Mucosa of descending colon (tissue), 3 donors: ENCODE measurements at regions not wholly inside any gene's neighbourhood (a gene's known extent, or its start where the extent isn't known, plus 50 kb on each side); places are given as distances from the start of the nearest gene placed in this dataset.

ENCODE experiments used
- ATAC-seq: fragments of 200-7000 bp; cut with Tn5 transposase; one replicate; pipeline ENCODE4 v1.9.1; 2020; ENCODE audit warnings: mild to moderate bottlenecking, moderate library complexity
- DNase-seq, 3 donors: peaks; one replicate each; pipeline ENCODE4 v3.0.0-alpha.2; 2020
- H3K36me3 ChIP-seq: fragments of 200-600 bp; one replicate; pipeline ENCODE4 v1.8.0; 2021; ENCODE audit warnings: low read depth, mild to moderate bottlenecking
- H3K4me1 ChIP-seq: fragments of 200-600 bp; one replicate; pipeline ENCODE4 v1.8.0; 2021; ENCODE audit warnings: low read depth, mild to moderate bottlenecking
- H3K4me3 ChIP-seq: fragments of 200-600 bp; one replicate; pipeline ENCODE4 v1.8.0; 2021; ENCODE audit warnings: mild to moderate bottlenecking
- H3K9me3 ChIP-seq: fragments of 200-600 bp; one replicate; pipeline ENCODE4 v1.8.0; 2021; ENCODE audit warnings: mild to moderate bottlenecking
- CTCF ChIP-seq: fragments of 200-600 bp; IDR thresholded peaks from one replicate; pipeline ENCODE4 v1.8.0; 2022; ENCODE audit warnings: antibody characterized with exemption, mild to moderate bottlenecking
- intact Hi-C, 2 donors: fragments of 100-400 bp; cut with DNase I in 1 of 2; cut with micrococcal nuclease in 1 of 2; formaldehyde crosslinking; loops; one replicate each; pipeline versions ENCODE4 v1.11.0 to v1.11.1; 2022; cut with DNase I, micrococcal nuclease
- donor health status: DM: no; HTN: no; CAD: no; lungs with moderate emphysema.
- donor health status: DM: no; HTN: no; CAD: no.
- donor health status: DM: no; HTN: yes; CAD: no.

- Histone ChIP-seq H3K4me3 (no peak overlapping the region), H3K9me3 (no peaks in the 10 kb centered on the region), H3K36me3 (no peaks in the 10 kb centered on the region), H3K4me1 (no peaks in the 10 kb centered on the region)
- ATAC-seq (peak; percentile 94), DNase-seq (peak in 2 of 3 donors; percentile 28 to 89)
- TF ChIP-seq CTCF: no peak
- intact Hi-C loops: loop anchor here in 1 of 2 donors (5.0 kb wide), 1 partner anchor 723 kb away; no protein-coding TSS in a partner anchor
Measured at GRCh38 chr2:158034198-158034866, 67.3 kb upstream of the UPP2 start.

- H3K4me1 ChIP-seq: no peaks in the 10 kb centered on the region
- TF ChIP-seq CTCF: no peak
- intact Hi-C loops: loop anchor here in 1 of 2 donors (5.0 kb wide), 1 partner anchor 726 kb away; no protein-coding TSS in a partner anchor
- no peak overlapping the region for H3K4me3 ChIP-seq
- H3K9me3 ChIP-seq: no peaks in the 10 kb centered on the region
- ATAC-seq (no peak), DNase-seq (no peak)
- no peaks in the 10 kb centered on the region for H3K36me3 ChIP-seq
Measured at GRCh38 chr2:158031371-158031770, 70.3 kb upstream of the UPP2 start.

- no peak overlapping the region for H3K4me3 ChIP-seq
- no peaks in the 10 kb centered on the region for H3K4me1 ChIP-seq
- no peak for TF ChIP-seq CTCF
- no peaks in the 10 kb centered on the region for H3K9me3 ChIP-seq
- intact Hi-C loops: loop anchor here in 1 of 2 donors (10.0 kb wide), 1 partner anchor 729 kb away; no protein-coding TSS in a partner anchor
- no peaks in the 10 kb centered on the region for H3K36me3 ChIP-seq
- ATAC-seq (no peak), DNase-seq (no peak)
Measured at GRCh38 chr2:158025255-158025996, 76.2 kb upstream of the UPP2 start.

- DNase-seq (peak in 2 of 3 donors; percentile 59 to 73), ATAC-seq (peak; percentile 61)
- no peaks in the 10 kb centered on the region for H3K9me3 ChIP-seq
- H3K36me3 ChIP-seq: no peaks in the 10 kb centered on the region
- TF ChIP-seq CTCF: peak; percentile 69
- H3K4me3 ChIP-seq: no peak overlapping the region
- no peaks in the 10 kb centered on the region for H3K4me1 ChIP-seq
- intact Hi-C loops: loop anchor here in 1 of 2 donors (10.0 kb wide), 1 partner anchor 730 kb away; no protein-coding TSS in a partner anchor
Measured at GRCh38 chr2:158024288-158024898, 77.3 kb upstream of the UPP2 start.

- H3K4me1 ChIP-seq: no peaks in the 10 kb centered on the region
- ATAC-seq (no peak), DNase-seq (no peak)
- H3K4me3 ChIP-seq: no peak overlapping the region
- H3K9me3 ChIP-seq: no peaks in the 10 kb centered on the region
- intact Hi-C loops: loop anchor here in 1 of 2 donors (10.0 kb wide), 1 partner anchor 732 kb away; no protein-coding TSS in a partner anchor
- H3K36me3 ChIP-seq: no peaks in the 10 kb centered on the region
- no peak for TF ChIP-seq CTCF
Measured at GRCh38 chr2:158022888-158023287, 78.8 kb upstream of the UPP2 start.
